OCI-LY3 (cell line): ENCODE measurements at regions not wholly inside any gene's neighbourhood (a gene's known extent, or its start where the extent isn't known, plus 50 kb on each side); places are given as distances from the start of the nearest gene placed in this dataset.

Source experiments
- CTCF ChIP-seq: fragments of 200-600, 300-600 bp; sonication (generic); IDR thresholded peaks from 2 replicates; pipeline ENCODE4 v1.5.1; 2014; ENCODE audit warnings: antibody characterized with exemption, low read length, low read depth
- EZH2phosphoT487 ChIP-seq: fragments of 200-600 bp; shearing (Covaris generic); IDR thresholded peaks from 2 replicates; pipeline ENCODE4 v1.6.1; 2018; ENCODE audit warnings: antibody characterized with exemption, mixed run types, low read depth

DNA sequence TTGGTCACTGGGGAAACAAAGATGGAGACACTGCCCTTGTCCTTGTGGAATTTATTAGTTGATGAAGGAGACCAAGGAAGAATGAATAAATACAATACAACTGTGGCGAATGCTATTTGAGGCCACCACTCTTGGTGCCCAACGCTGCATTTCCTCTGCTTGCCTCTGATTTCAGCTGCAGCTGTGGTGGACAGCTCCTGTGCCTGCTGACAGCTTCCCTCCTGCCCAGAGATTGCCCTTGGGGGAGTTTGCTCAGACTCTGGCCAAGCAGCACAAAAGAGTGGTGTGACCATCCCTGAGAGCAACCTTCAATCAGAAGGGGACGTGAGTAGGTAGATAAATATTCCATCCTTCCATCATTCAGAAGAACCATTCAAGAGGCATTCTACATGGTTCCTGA lies 64.6 kb upstream of the FHIT start:
- TF ChIP-seq EZH2phosphoT487 (no peak), CTCF (no peak)
